ENCODE measurements at regions not wholly inside any gene's neighbourhood (a gene's known extent, or its start where the extent isn't known, plus 50 kb on each side); places are given as distances from the start of the nearest gene placed in this dataset.

- H3K4me3 ChIP-seq (ENCODE audit: control insufficient read depth in 2 of 3, extremely low read depth in 1 of 3, insufficient read depth in 2 of 3, low read depth in 1 of 3, low read length in 3 of 3), result no peak overlapping the region
- no peak overlapping the region for H3K27ac ChIP-seq (ENCODE audit: control insufficient read depth, insufficient read depth, low read length)
- H3K4me1 ChIP-seq (ENCODE audit: control insufficient read depth, extremely low read depth, insufficient read depth, low read length), result no peaks in the 10 kb centered on the region
- TF ChIP-seq CTCF (optimal IDR thresholded peaks at IDR 0.05 in 1 of 3, IDR thresholded peaks at IDR 0.05 in 1 of 3, conservative IDR thresholded peaks at IDR 0.05 in 1 of 3; ENCODE audit: extremely low read depth in 1 of 3, insufficient read depth in 2 of 3, low read length in 3 of 3), result no peak
- TF ChIP-seq EZH2 (IDR thresholded peaks at IDR 0.05; ENCODE audit: low read length), result no peak
- FAIRE-seq (no peak), DNase-seq (ENCODE audit: low read depth, low spot score) (no peak)
- H4K20me1 ChIP-seq (ENCODE audit: control insufficient read depth, extremely low read depth, insufficient read depth, low read length), result no peaks in the 10 kb centered on the region
- H3K36me3 ChIP-seq (ENCODE audit: control insufficient read depth in 2 of 2, extremely low read depth in 1 of 2, insufficient read depth in 2 of 2, low read length in 2 of 2), result no peaks in the 10 kb centered on the region
- H3K27me3 ChIP-seq (ENCODE audit: control insufficient read depth, extremely low read depth, insufficient read depth, low read length), result no peaks in the 10 kb centered on the region
- no peaks in the 10 kb centered on the region for H3K79me2 ChIP-seq (ENCODE audit: control insufficient read depth, insufficient read depth, low read length)
- peaks cover 2% of the 10 kb centered on the region for H3K9me3 ChIP-seq (ENCODE audit: control insufficient read depth, low read depth, low read length)
- no peak overlapping the region for H3K4me2 ChIP-seq (ENCODE audit: control insufficient read depth, extremely low read depth, insufficient read depth, low read depth, low read length)
- no peak overlapping the region for H2AFZ ChIP-seq (ENCODE audit: control insufficient read depth, low read length)
- dilution Hi-C loops (cut with MboI; ENCODE audit: extremely low pct_ligation_motif_present, low sequenced_read_pairs), result no loop called here
- no peak overlapping the region for H3K9ac ChIP-seq (ENCODE audit: control insufficient read depth, extremely low read depth, insufficient read depth, low read length)
- H3K9me1 ChIP-seq (ENCODE audit: control insufficient read depth, extremely low read depth, insufficient read depth, low read length), result no peaks in the 10 kb centered on the region
These were observed 96.4 kb upstream of the C16orf82 start for GRCh38 chr16:26970292-26970691.

- Histone ChIP-seq H3K27me3 (ENCODE audit: control insufficient read depth, extremely low read depth, insufficient read depth, low read length) (no peaks in the 10 kb centered on the region), H3K9me1 (ENCODE audit: control insufficient read depth, extremely low read depth, insufficient read depth, low read length) (no peaks in the 10 kb centered on the region), H3K4me3 (ENCODE audit: control insufficient read depth in 2 of 3, extremely low read depth in 1 of 3, insufficient read depth in 2 of 3, low read depth in 1 of 3, low read length in 3 of 3) (no peak overlapping the region), H3K9ac (ENCODE audit: control insufficient read depth, extremely low read depth, insufficient read depth, low read length) (no peak overlapping the region), H4K20me1 (ENCODE audit: control insufficient read depth, extremely low read depth, insufficient read depth, low read length) (no peaks in the 10 kb centered on the region), H2AFZ (ENCODE audit: control insufficient read depth, low read length) (no peak overlapping the region), H3K27ac (ENCODE audit: control insufficient read depth, insufficient read depth, low read length) (no peak overlapping the region), H3K9me3 (ENCODE audit: control insufficient read depth, low read depth, low read length) (peaks cover 3% of the 10 kb centered on the region), H3K79me2 (ENCODE audit: control insufficient read depth, insufficient read depth, low read length) (no peaks in the 10 kb centered on the region), H3K4me1 (ENCODE audit: control insufficient read depth, extremely low read depth, insufficient read depth, low read length) (no peaks in the 10 kb centered on the region), H3K36me3 (ENCODE audit: control insufficient read depth in 2 of 2, extremely low read depth in 1 of 2, insufficient read depth in 2 of 2, low read length in 2 of 2) (no peaks in the 10 kb centered on the region), H3K4me2 (ENCODE audit: control insufficient read depth, extremely low read depth, insufficient read depth, low read depth, low read length) (no peak overlapping the region)
- no peak for TF ChIP-seq CTCF (optimal IDR thresholded peaks at IDR 0.05 in 1 of 3, IDR thresholded peaks at IDR 0.05 in 1 of 3, conservative IDR thresholded peaks at IDR 0.05 in 1 of 3; ENCODE audit: extremely low read depth in 1 of 3, insufficient read depth in 2 of 3, low read length in 3 of 3)
- TF ChIP-seq EZH2 (IDR thresholded peaks at IDR 0.05; ENCODE audit: low read length), result no peak
- FAIRE-seq (no peak), DNase-seq (ENCODE audit: low read depth, low spot score) (no peak)
- dilution Hi-C loops (cut with MboI; ENCODE audit: extremely low pct_ligation_motif_present, low sequenced_read_pairs), result no loop called here
These were observed 89.9 kb upstream of the C16orf82 start for GRCh38 chr16:26976873-26977272.
